HCT116 (cell line): ENCODE measurements at regions not wholly inside any gene's neighbourhood (a gene's known extent, or its start where the extent isn't known, plus 50 kb on each side); places are given as distances from the start of the nearest gene placed in this dataset.

Source experiments
- ATAC-seq: fragments of 200-7000 bp; cut with Tn5 transposase; 2 replicates; pipeline ENCODE4 v1.9.1; 2020; ENCODE audit warnings: mild to moderate bottlenecking, moderate library complexity
- BruUV-seq: library from RNA; stranded (reverse); fragments of 400-500 nt; replicated peaks from 2 replicates; lab custom pipeline; 2021; lab: Mats Ljungman, UMichigan
- CTCF ChIA-PET: fragments of 300-600 bp; sonication (Branson Sonifier 250); formaldehyde crosslinking; loops from one replicate; lab custom pipeline; 2021; ENCODE audit warnings: antibody characterized with exemption; lab: Charles Lee
- POLR2A ChIA-PET: fragments of 300-600, 350-600 bp; sonication (Branson Sonifier 250); formaldehyde crosslinking; loops from one replicate; lab custom pipeline; 2021; ENCODE audit warnings: antibody characterized with exemption; lab: Charles Lee
- RAD21 ChIA-PET, 2 experiments: fragments of 300-600 bp; sonication (Branson Sonifier 250); formaldehyde crosslinking; loops; one replicate each; lab custom pipeline; 2023; ENCODE audit warnings: low total read pairs in 2 of 2; ENCODE audit not compliant: uncharacterized antibody in 2 of 2, unreplicated experiment in 2 of 2, low non-redundant PET in 1 of 2; lab: Charles Lee
- DNase-seq: peaks from one replicate; pipeline ENCODE4 v3.0.0-alpha.2; 2010; ENCODE audit warnings: low read depth, low spot score
- H2AFZ ChIP-seq: fragments of 200-600 bp; shearing (Covaris generic), sonication (generic); 2 replicates; pipeline ENCODE4 v1.6.1; 2017; ENCODE audit warnings: low read depth, mixed run types, mixed read lengths, antibody characterized with exemption, low read length; ENCODE audit not compliant: poor library complexity, severe bottlenecking
- H3K27ac ChIP-seq: 2 replicates; pipeline ENCODE4 v1.5.1; 2012; ENCODE audit warnings: low read depth, low read length
- H3K27me3 ChIP-seq: fragments of 200-600 bp; sonication (generic); 2 replicates; pipeline ENCODE4 v1.6.1; 2016; ENCODE audit warnings: mixed run types, low read length, mixed read lengths; ENCODE audit not compliant: insufficient read depth
- H3K36me3 ChIP-seq, 2 experiments: fragments of 200-500 bp in 1 of 2; fragments of 200-600 bp in 1 of 2; sonication (Bioruptor generic) in 1 of 2; sonication (generic) in 1 of 2; 2 replicates each; pipeline versions ENCODE4 v1.5.1 to v1.6.1; 2014 to 2016; ENCODE audit warnings: low read length in 2 of 2, inconsistent platforms in 1 of 2, mixed read lengths in 1 of 2, mixed run types in 1 of 2; ENCODE audit not compliant: insufficient read depth in 2 of 2, control insufficient read depth in 1 of 2
- H3K4me1 ChIP-seq, 2 experiments: fragments of 200-600 bp in 1 of 2; sonication (generic) in 1 of 2; 2 replicates each; pipeline versions ENCODE4 v1.5.1 to v1.6.1; 2012 to 2017; ENCODE audit warnings: low read length in 2 of 2, inconsistent platforms in 1 of 2, mild to moderate bottlenecking in 1 of 2, mixed read lengths in 1 of 2, mixed run types in 1 of 2, moderate library complexity in 1 of 2; ENCODE audit not compliant: insufficient read depth in 2 of 2, control insufficient read depth in 1 of 2
- H3K4me2 ChIP-seq: fragments of 200-600 bp; sonication (generic); 2 replicates; pipeline ENCODE4 v1.6.1; 2017; ENCODE audit warnings: mixed run types, low read length, mixed read lengths
- H3K4me3 ChIP-seq, 2 experiments: fragments of 200-600 bp in 1 of 2; sonication (generic) in 1 of 2; replicated peaks in 1 of 2; 2 replicates each; pipeline ENCODE4 v1.5.1; 2011 to 2016; ENCODE audit warnings: low read length in 2 of 2, control low read depth in 1 of 2, low read depth in 1 of 2, mild to moderate bottlenecking in 1 of 2, mixed read lengths in 1 of 2, mixed run types in 1 of 2
- H3K79me2 ChIP-seq: fragments of 200-600 bp; sonication (generic); 2 replicates; pipeline ENCODE4 v1.6.1; 2017; ENCODE audit warnings: mild to moderate bottlenecking, mixed run types, low read length, moderate library complexity, mixed read lengths; ENCODE audit not compliant: insufficient read depth
- H3K9ac ChIP-seq: fragments of 200-600 bp; sonication (generic); 2 replicates; pipeline ENCODE4 v1.6.1; 2016; ENCODE audit warnings: low read length, mixed read lengths
- H3K9me2 ChIP-seq: fragments of 200-600 bp; sonication (generic), shearing (Covaris generic); 2 replicates; pipeline ENCODE4 v1.6.1; 2017; ENCODE audit warnings: mixed run types, mild to moderate bottlenecking, moderate library complexity; ENCODE audit not compliant: insufficient read depth
- H3K9me3 ChIP-seq, 2 experiments: fragments of 200-500 bp in 1 of 2; fragments of 200-600 bp in 1 of 2; sonication (Bioruptor generic) in 1 of 2; sonication (generic) in 1 of 2; 2 replicates each; pipeline ENCODE4 v1.6.1; 2014 to 2017; ENCODE audit warnings: low read length in 2 of 2, mixed read lengths in 2 of 2, inconsistent platforms in 1 of 2, low read depth in 1 of 2, mild to moderate bottlenecking in 1 of 2, mixed run types in 1 of 2, moderate library complexity in 1 of 2; ENCODE audit not compliant: control insufficient read depth in 1 of 2, insufficient read depth in 1 of 2
- H4K20me1 ChIP-seq: fragments of 200-600 bp; sonication (generic), shearing (Covaris generic); 2 replicates; pipeline ENCODE4 v1.6.1; 2017; ENCODE audit warnings: mixed run types, mild to moderate bottlenecking, moderate library complexity; ENCODE audit not compliant: insufficient read depth
- CTCF ChIP-seq, 3 experiments: fragments of 200-600 bp in 1 of 3; sonication (generic) in 1 of 3; IDR thresholded peaks in 2 of 3; conservative IDR thresholded peaks in 1 of 3; 2 replicates each; pipeline ENCODE4 v1.5.1; 2012 to 2017; ENCODE audit warnings: low read depth in 2 of 3, low read length in 2 of 3, antibody characterized with exemption in 1 of 3, borderline replicate concordance in 1 of 3, control low read depth in 1 of 3, mild to moderate bottlenecking in 1 of 3, mixed read lengths in 1 of 3, mixed run types in 1 of 3, moderate library complexity in 1 of 3; ENCODE audit not compliant: insufficient read depth in 1 of 3
- RAD21 ChIP-seq: IDR thresholded peaks from 2 replicates; pipeline ENCODE4 v1.6.1; 2012; ENCODE audit warnings: low read depth, mild to moderate bottlenecking
- intact Hi-C: fragments of 100-400 bp; cut with micrococcal nuclease; formaldehyde crosslinking; loops from 2 replicates; pipeline ENCODE4 v1.10.0; 2022

- ATAC-seq (no peak), DNase-seq (no peak)
- Histone ChIP-seq H3K27ac (no peak overlapping the region), H3K79me2 (no peaks in the 10 kb centered on the region), H4K20me1 (no peaks in the 10 kb centered on the region), H3K36me3 (no peaks in the 10 kb centered on the region), H3K4me3 (no peak overlapping the region), H2AFZ (no peak overlapping the region), H3K4me1 (0 out of 4 replicates have a peak, but pooled peaks cover 0 to 3% of the 10 kb centered on the region in 2 experiments), H3K9ac (no peak overlapping the region), H3K9me2 (no peaks in the 10 kb centered on the region; the same call in 1 of the 2 replicates), H3K9me3 (no peaks in the 10 kb centered on the region), H3K4me2 (no peak overlapping the region), H3K27me3 (no peaks in the 10 kb centered on the region)
- BruUV-seq: no TSS peak
- CTCF ChIA-PET: no interaction called here
- TF ChIP-seq RAD21: no peak
- intact Hi-C loops: no loop called here
- RAD21 ChIA-PET: no interaction called here
- POLR2A ChIA-PET: no interaction called here
These were observed 285.0 kb upstream of the PITX2 start for GRCh38 chr4:110907801-110908313.

GRCh38 chr4:110914791-110915190 is 291.9 kb upstream of the PITX2 start:
- POLR2A ChIA-PET: no interaction called here
- DNase-seq (no peak), ATAC-seq (no peak)
- no peak for TF ChIP-seq CTCF (IDR thresholded peaks at IDR 0.05 in 2 of 3, conservative IDR thresholded peaks at IDR 0.05 in 1 of 3; ENCODE audit: borderline replicate concordance in 1 of 3, insufficient read depth in 1 of 3, low read depth in 2 of 3, low read length in 2 of 3)
- Histone ChIP-seq H3K36me3 (no peaks in the 10 kb centered on the region), H3K9me3 (no peaks in the 10 kb centered on the region), H3K4me1 (no peaks in the 10 kb centered on the region), H3K9ac (no peak overlapping the region), H3K9me2 (no peaks in the 10 kb centered on the region; the same call in 1 of the 2 replicates), H3K27ac (no peak overlapping the region), H4K20me1 (no peaks in the 10 kb centered on the region), H3K4me2 (no peak overlapping the region), H3K4me3 (no peak overlapping the region), H3K79me2 (no peaks in the 10 kb centered on the region), H2AFZ (no peak overlapping the region), H3K27me3 (no peaks in the 10 kb centered on the region)
- intact Hi-C loops: no loop called here
- CTCF ChIA-PET: no interaction called here
- no TSS peak for BruUV-seq
- RAD21 ChIA-PET: no interaction called here
